Progenitor cell of endocrine pancreas (in vitro differentiated cells): ENCODE measurements at regions not wholly inside any gene's neighbourhood (a gene's known extent, or its start where the extent isn't known, plus 50 kb on each side); places are given as distances from the start of the nearest gene placed in this dataset.

ENCODE experiments used
- DNase-seq: peaks from one replicate; pipeline ENCODE4 v3.0.0; 2021; ENCODE audit warnings: low spot score; ENCODE audit not compliant: unreplicated experiment
- H3K27ac Mint-ChIP-seq: 2 replicates; pipeline ENCODE4 v1.8.0; 2021; ENCODE audit warnings: mild to moderate bottlenecking, moderate library complexity, mixed read lengths
- H3K27me3 Mint-ChIP-seq: 2 replicates; pipeline ENCODE4 v1.8.0; 2021; ENCODE audit warnings: mixed read lengths
- H3K36me3 Mint-ChIP-seq: 2 replicates; pipeline ENCODE4 v1.8.0; 2022; ENCODE audit warnings: mixed read lengths; ENCODE audit not compliant: insufficient read depth
- H3K4me1 Mint-ChIP-seq: 2 replicates; pipeline ENCODE4 v1.8.0; 2021; ENCODE audit warnings: low read depth, mixed read lengths
- H3K4me3 Mint-ChIP-seq: 2 replicates; pipeline ENCODE4 v1.8.0; 2021; ENCODE audit warnings: low read depth, mild to moderate bottlenecking, moderate library complexity, mixed read lengths
- H3K9me3 Mint-ChIP-seq: 2 replicates; pipeline ENCODE4 v1.8.0; 2021; ENCODE audit warnings: low read depth, mixed read lengths
- TF ChIP-seq, protein P1 (sequence below): fragments of 200-600 bp; sonication (generic); IDR thresholded peaks from one replicate; pipeline ENCODE4 v1.5.0; 2021; ENCODE audit warnings: antibody characterized with exemption, mild to moderate bottlenecking; ENCODE audit not compliant: unreplicated experiment

- Mint-ChIP-seq H3K4me1 (no peaks in the 10 kb centered on the region), H3K4me3 (no peak overlapping the region), H3K27ac (no peak overlapping the region), H3K9me3 (no peaks in the 10 kb centered on the region), H3K27me3 (no peaks in the 10 kb centered on the region), H3K36me3 (no peaks in the 10 kb centered on the region)
- TF ChIP-seq, protein P1, sequence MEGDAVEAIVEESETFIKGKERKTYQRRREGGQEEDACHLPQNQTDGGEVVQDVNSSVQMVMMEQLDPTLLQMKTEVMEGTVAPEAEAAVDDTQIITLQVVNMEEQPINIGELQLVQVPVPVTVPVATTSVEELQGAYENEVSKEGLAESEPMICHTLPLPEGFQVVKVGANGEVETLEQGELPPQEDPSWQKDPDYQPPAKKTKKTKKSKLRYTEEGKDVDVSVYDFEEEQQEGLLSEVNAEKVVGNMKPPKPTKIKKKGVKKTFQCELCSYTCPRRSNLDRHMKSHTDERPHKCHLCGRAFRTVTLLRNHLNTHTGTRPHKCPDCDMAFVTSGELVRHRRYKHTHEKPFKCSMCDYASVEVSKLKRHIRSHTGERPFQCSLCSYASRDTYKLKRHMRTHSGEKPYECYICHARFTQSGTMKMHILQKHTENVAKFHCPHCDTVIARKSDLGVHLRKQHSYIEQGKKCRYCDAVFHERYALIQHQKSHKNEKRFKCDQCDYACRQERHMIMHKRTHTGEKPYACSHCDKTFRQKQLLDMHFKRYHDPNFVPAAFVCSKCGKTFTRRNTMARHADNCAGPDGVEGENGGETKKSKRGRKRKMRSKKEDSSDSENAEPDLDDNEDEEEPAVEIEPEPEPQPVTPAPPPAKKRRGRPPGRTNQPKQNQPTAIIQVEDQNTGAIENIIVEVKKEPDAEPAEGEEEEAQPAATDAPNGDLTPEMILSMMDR: no peak
- DNase-seq: no peak
Measured at GRCh38 chr4:16322183-16322582, 95.9 kb upstream of the TAPT1 start.

- H3K9me3 Mint-ChIP-seq: no peaks in the 10 kb centered on the region
- TF ChIP-seq, protein P1: no peak
- no peak for DNase-seq
- H3K27me3 Mint-ChIP-seq: no peaks in the 10 kb centered on the region
- H3K4me3 Mint-ChIP-seq: no peak overlapping the region
- no peak overlapping the region for H3K27ac Mint-ChIP-seq
- H3K4me1 Mint-ChIP-seq: no peaks in the 10 kb centered on the region
- H3K36me3 Mint-ChIP-seq: no peaks in the 10 kb centered on the region
Measured at GRCh38 chr4:16315456-16315855, 89.2 kb upstream of the TAPT1 start.

DNA sequence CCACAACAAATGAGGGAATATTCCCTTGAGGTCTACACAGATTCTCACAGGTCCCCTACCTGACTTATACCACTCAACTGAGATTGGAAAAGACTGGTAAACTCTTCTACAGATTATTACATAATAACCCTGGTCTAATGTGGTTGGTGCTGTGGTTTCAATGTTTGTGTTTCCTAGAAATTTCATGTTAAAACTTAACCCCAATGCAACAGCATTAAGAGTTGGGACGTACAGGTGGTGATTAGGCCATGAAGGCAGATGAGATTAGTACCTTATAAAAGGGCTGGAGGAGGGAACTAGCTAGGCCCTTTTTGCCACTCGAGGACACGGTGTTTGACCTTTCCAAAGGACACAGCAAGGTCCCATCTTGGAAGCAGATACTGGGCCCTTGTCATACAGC is 84.3 kb upstream of the TAPT1 start:
- no peaks in the 10 kb centered on the region for H3K27me3 Mint-ChIP-seq
- DNase-seq: no peak
- no peak overlapping the region for H3K27ac Mint-ChIP-seq
- TF ChIP-seq, protein P1: no peak
- H3K9me3 Mint-ChIP-seq: no peaks in the 10 kb centered on the region
- no peak overlapping the region for H3K4me3 Mint-ChIP-seq
- H3K4me1 Mint-ChIP-seq: no peaks in the 10 kb centered on the region
- H3K36me3 Mint-ChIP-seq: no peaks in the 10 kb centered on the region

DNA sequence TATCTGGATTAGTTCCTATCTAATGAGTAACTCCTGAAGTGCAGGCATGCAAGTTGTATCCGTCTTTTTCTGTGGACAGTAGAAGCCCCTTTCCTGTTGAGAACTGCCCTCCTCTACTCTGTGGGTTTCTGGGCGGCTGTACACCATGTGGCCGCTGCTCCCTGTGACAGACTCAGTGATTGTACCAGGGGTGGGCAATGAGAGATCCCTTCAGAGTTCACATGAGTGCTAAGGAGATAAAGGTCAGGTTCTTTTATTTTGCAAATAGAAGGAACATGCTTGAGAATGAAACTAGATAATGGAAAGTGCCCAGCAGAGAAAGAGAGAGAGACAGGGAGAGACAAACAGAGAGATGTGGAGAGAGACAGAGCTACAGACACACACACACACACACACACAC is 76.4 kb upstream of the TAPT1 start:
- DNase-seq: no peak
- Mint-ChIP-seq H3K27ac (no peak overlapping the region), H3K4me1 (no peaks in the 10 kb centered on the region), H3K9me3 (peaks cover under 1% of the 10 kb centered on the region), H3K4me3 (no peak overlapping the region), H3K27me3 (no peaks in the 10 kb centered on the region), H3K36me3 (no peaks in the 10 kb centered on the region)
- TF ChIP-seq, protein P1: no peak

DNA sequence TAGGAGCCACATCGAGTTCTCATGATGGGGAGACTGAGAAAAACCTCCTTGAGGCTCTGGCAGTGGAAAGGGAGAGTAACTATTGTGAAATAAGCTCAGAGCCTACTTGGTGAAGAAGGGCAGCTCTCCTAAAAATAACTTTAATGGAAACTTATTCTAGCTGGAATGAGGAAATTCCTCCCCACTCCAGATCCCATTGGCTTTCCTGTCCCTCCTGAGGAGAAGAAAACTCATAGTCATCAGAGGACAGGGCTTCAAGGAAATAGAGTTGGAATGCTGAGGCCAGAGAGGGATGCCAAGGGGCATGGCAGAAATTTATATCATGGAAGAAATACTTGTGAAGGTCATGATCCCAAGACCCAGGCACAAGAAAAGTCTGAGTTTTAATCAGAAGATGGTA is 70.7 kb upstream of the TAPT1 start:
- Mint-ChIP-seq H3K27me3 (no peaks in the 10 kb centered on the region), H3K4me1 (no peaks in the 10 kb centered on the region), H3K4me3 (no peak overlapping the region), H3K36me3 (no peaks in the 10 kb centered on the region), H3K27ac (no peak overlapping the region), H3K9me3 (peaks cover 4% of the 10 kb centered on the region)
- no peak for DNase-seq
- TF ChIP-seq, protein P1: no peak
